Subcutaneous abdominal adipose tissue (tissue), 5 donors: ENCODE measurements at regions not wholly inside any gene's neighbourhood (a gene's known extent, or its start where the extent isn't known, plus 50 kb on each side); places are given as distances from the start of the nearest gene placed in this dataset.

Source experiments
- H3K27ac ChIP-seq: one replicate; pipeline ENCODE4 v1.7.0; 2013; ENCODE audit warnings: low read depth, mild to moderate bottlenecking, inconsistent platforms, low read length, moderate library complexity
- H3K27me3 ChIP-seq, 5 donors: one replicate each; pipeline ENCODE4 v1.7.0; 2013; ENCODE audit warnings: low read length in 5 of 5, inconsistent platforms in 1 of 5; ENCODE audit not compliant: control insufficient read depth in 5 of 5, insufficient read depth in 4 of 5
- H3K36me3 ChIP-seq, 5 donors: one replicate each; pipeline ENCODE4 v1.7.0; 2013; ENCODE audit warnings: low read length in 5 of 5; ENCODE audit not compliant: control insufficient read depth in 5 of 5, insufficient read depth in 5 of 5
- H3K4me1 ChIP-seq, 5 donors: one replicate each; pipeline ENCODE4 v1.7.0; 2013; ENCODE audit warnings: low read length in 5 of 5, mild to moderate bottlenecking in 3 of 5, moderate library complexity in 1 of 5; ENCODE audit not compliant: control insufficient read depth in 5 of 5, insufficient read depth in 5 of 5
- H3K4me3 ChIP-seq, 5 donors: one replicate each; pipeline ENCODE4 v1.7.0; 2013; ENCODE audit warnings: low read length in 5 of 5, low read depth in 1 of 5
- H3K9ac ChIP-seq, 5 donors: one replicate each; pipeline ENCODE4 v1.7.0; 2013; ENCODE audit warnings: low read length in 5 of 5, mild to moderate bottlenecking in 4 of 5, moderate library complexity in 3 of 5
- H3K9me3 ChIP-seq, 5 donors: one replicate each; pipeline ENCODE4 v1.7.0; 2013; ENCODE audit warnings: low read length in 5 of 5; ENCODE audit not compliant: control insufficient read depth in 5 of 5
- donor health status: healthy.
- donor health status: healthy.
- donor health status: healthy.
- donor health status: healthy.
- donor health status: healthy.

GRCh38 chr2:185436787-185437372, 301.7 kb upstream of the FSIP2 start:
- Histone ChIP-seq H3K27me3 (no peaks in the 10 kb centered on the region), H3K9me3 (no peaks in the 10 kb centered on the region), H3K9ac (no peak overlapping the region), H3K36me3 (no peaks in the 10 kb centered on the region), H3K4me1 (no peaks in the 10 kb centered on the region), H3K27ac (no peak overlapping the region), H3K4me3 (no peak overlapping the region)

DNA sequence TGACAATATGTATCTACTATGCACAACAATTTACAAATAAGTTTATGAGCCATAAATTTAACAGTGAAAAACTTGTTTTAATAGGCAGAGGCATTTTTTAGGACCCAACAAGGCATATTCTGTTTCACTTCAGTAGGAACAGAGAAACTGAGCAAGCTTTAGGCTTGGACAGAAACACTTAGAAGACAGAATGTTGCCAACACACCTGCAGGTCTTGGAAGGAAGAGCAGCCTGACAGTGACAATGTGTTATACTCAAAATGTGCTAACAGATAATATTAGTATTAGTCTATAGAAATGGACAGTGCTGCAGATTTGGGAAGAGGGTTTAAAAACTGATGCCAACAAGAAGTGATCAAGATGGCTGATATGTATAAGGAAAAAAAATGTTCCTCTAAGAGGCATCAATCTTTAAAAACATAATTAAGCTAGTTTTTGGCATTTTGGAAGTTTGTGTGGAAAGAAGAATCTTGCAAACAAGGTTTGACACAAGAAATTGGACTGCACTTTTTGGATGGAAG, 297.1 kb upstream of the FSIP2 start:
- Histone ChIP-seq H3K27ac (no peak overlapping the region), H3K27me3 (no peaks in the 10 kb centered on the region), H3K9me3 (no peaks in the 10 kb centered on the region), H3K4me1 (no peaks in the 10 kb centered on the region), H3K36me3 (no peaks in the 10 kb centered on the region), H3K9ac (no peak overlapping the region), H3K4me3 (no peak overlapping the region)

GRCh38 chr2:185456517-185456916, 282.1 kb upstream of the FSIP2 start:
- no peaks in the 10 kb centered on the region for H3K27me3 ChIP-seq
- no peak overlapping the region for H3K27ac ChIP-seq
- H3K9ac ChIP-seq, result no peak overlapping the region
- no peak overlapping the region for H3K4me3 ChIP-seq
- H3K4me1 ChIP-seq, result no peaks in the 10 kb centered on the region
- H3K36me3 ChIP-seq, result no peaks in the 10 kb centered on the region
- peaks cover 0 to 7% (median 4%) of the 10 kb centered on the region in 5 donors for H3K9me3 ChIP-seq

DNA sequence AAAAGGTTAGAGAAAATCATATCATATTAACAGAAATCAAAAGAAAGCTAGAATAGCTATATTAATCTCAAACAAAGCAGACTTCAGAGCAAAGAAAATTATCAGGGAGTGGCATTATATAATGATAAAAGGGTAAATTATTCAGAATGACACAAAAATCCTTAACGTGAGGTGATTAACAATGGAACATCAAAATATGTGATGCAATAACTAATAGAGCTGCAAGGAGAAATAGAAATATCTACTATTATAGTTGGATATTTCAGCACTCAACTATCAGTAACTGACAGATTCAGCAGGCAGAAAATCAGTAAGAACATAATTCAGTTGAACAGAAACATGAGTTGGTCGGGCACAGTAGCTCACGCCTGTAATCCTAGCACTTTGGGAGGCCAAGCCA, 275.1 kb upstream of the FSIP2 start:
- no peak overlapping the region for H3K4me3 ChIP-seq
- no peak overlapping the region for H3K9ac ChIP-seq
- H3K27me3 ChIP-seq, result no peaks in the 10 kb centered on the region
- peaks cover 0 to 7% (median 0%) of the 10 kb centered on the region in 5 donors for H3K9me3 ChIP-seq
- H3K36me3 ChIP-seq, result no peaks in the 10 kb centered on the region
- no peaks in the 10 kb centered on the region for H3K4me1 ChIP-seq
- H3K27ac ChIP-seq, result no peak overlapping the region

GRCh38 chr2:185466915-185467314, 271.7 kb upstream of the FSIP2 start:
- H3K4me3 ChIP-seq, result no peak overlapping the region
- H3K36me3 ChIP-seq, result no peaks in the 10 kb centered on the region
- no peaks in the 10 kb centered on the region for H3K4me1 ChIP-seq
- peaks cover 0 to 7% (median 0%) of the 10 kb centered on the region in 5 donors for H3K9me3 ChIP-seq
- H3K27ac ChIP-seq, result no peak overlapping the region
- no peak overlapping the region for H3K9ac ChIP-seq
- H3K27me3 ChIP-seq, result no peaks in the 10 kb centered on the region

GRCh38 chr2:185471441-185471840, 267.2 kb upstream of the FSIP2 start:
- H3K27me3 ChIP-seq, result peaks cover 0 to 2% (median 0%) of the 10 kb centered on the region in 5 donors
- H3K9me3 ChIP-seq, result peaks cover 0 to 10% (median 0%) of the 10 kb centered on the region in 5 donors
- no peak overlapping the region for H3K27ac ChIP-seq
- no peak overlapping the region for H3K9ac ChIP-seq
- H3K4me1 ChIP-seq, result no peaks in the 10 kb centered on the region
- H3K36me3 ChIP-seq, result no peaks in the 10 kb centered on the region
- no peak overlapping the region for H3K4me3 ChIP-seq

DNA sequence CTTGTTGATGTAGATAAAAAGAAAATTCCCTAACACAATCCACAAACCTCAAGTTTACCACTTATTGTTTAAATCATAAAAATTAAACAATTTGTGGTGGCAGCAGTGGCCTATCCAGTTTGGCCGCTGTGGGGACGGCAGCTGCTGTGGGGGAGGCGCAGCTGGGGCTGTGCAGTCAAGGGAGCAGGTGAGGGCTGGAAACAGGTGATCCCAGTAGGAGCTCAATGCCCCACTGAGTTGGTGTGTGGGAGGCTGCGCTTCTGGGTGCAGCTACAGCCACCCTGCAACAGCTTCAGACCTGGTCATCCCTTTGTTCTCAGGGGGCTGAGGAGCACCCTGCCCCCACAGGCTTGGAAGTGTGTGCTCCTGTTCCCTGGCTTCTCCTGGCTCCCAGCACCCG, 266.0 kb upstream of the FSIP2 start:
- no peaks in the 10 kb centered on the region for H3K36me3 ChIP-seq
- no peaks in the 10 kb centered on the region for H3K4me1 ChIP-seq
- H3K9me3 ChIP-seq, result peaks cover 0 to 10% (median 0%) of the 10 kb centered on the region in 5 donors

GRCh38 chr2:185473838-185474237, 264.8 kb upstream of the FSIP2 start:
- Histone ChIP-seq H3K9ac (no peak overlapping the region), H3K9me3 (peaks cover 0 to 10% (median 0%) of the 10 kb centered on the region in 5 donors), H3K4me3 (no peak overlapping the region), H3K4me1 (no peaks in the 10 kb centered on the region), H3K27me3 (peaks cover 0 to 2% (median 0%) of the 10 kb centered on the region in 5 donors), H3K27ac (no peak overlapping the region), H3K36me3 (no peaks in the 10 kb centered on the region)

More for the DNA sequence above, 266.0 kb upstream of the FSIP2 start:
- H3K27me3 ChIP-seq, result peaks cover 0 to 2% (median 0%) of the 10 kb centered on the region in 5 donors
- H3K9ac ChIP-seq, result no peak overlapping the region
- no peak overlapping the region for H3K27ac ChIP-seq
- H3K4me3 ChIP-seq, result no peak overlapping the region

DNA sequence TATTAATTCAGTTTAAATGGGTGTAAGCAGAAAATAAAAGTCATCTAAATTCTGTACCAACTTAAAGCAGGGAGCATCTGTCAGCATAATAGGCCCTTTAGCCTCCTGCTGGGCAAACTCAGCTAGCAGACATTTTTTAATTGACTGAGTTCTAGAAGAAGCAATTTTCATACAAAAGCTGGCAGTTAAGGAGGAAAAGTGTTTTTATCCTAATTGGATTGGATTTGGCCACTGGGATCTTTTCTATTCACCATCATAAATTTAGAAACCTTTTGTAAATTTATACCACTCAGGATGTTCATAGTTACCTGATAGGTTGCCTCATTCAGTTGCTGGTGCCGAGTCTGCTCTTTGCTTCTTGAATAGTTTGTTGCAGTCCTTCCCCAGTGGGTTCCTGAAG, 262.7 kb upstream of the FSIP2 start:
- Histone ChIP-seq H3K36me3 (no peaks in the 10 kb centered on the region), H3K9ac (no peak overlapping the region), H3K27ac (no peak overlapping the region), H3K4me3 (no peak overlapping the region), H3K27me3 (peaks cover 0 to 2% (median 0%) of the 10 kb centered on the region in 5 donors), H3K9me3 (peaks cover 0 to 10% (median 0%) of the 10 kb centered on the region in 5 donors), H3K4me1 (no peaks in the 10 kb centered on the region)

DNA sequence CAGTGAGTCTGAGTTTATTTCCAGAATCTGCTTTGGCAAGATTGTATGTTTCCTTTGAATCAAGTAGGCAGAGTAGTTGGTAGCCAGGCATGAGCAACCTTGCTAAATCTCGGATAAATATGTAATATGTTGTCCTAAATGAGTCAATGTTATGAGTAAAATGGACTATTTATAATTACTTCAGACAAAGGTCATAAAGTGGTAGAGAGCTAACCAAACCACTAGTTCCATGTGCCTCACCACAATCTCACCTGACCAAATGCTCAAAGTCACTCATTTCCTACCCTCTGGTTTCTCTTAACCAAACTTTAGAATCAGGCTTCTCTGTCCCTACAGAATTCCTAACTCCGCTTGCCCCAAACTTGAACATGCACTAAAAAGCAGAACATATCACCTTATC, 261.2 kb upstream of the FSIP2 start:
- Histone ChIP-seq H3K4me3 (no peak overlapping the region), H3K36me3 (no peaks in the 10 kb centered on the region), H3K9me3 (peaks cover 0 to 10% (median 0%) of the 10 kb centered on the region in 5 donors), H3K27ac (no peak overlapping the region), H3K4me1 (no peaks in the 10 kb centered on the region), H3K27me3 (peaks cover 0 to 2% (median 0%) of the 10 kb centered on the region in 5 donors), H3K9ac (no peak overlapping the region)
